Glutamatergic neuron (in vitro differentiated cells): ENCODE measurements at regions not wholly inside any gene's neighbourhood (a gene's known extent, or its start where the extent isn't known, plus 50 kb on each side); places are given as distances from the start of the nearest gene placed in this dataset.

ENCODE experiments used
- DNase-seq: peaks from one replicate; pipeline ENCODE4 v3.0.0; 2022
- H3K27ac Mint-ChIP-seq: one replicate; pipeline ENCODE4 v1.8.0; 2020; ENCODE audit warnings: mild to moderate bottlenecking, mixed read lengths, inconsistent platforms; ENCODE audit not compliant: unreplicated experiment
- H3K27me3 Mint-ChIP-seq: one replicate; pipeline ENCODE4 v1.8.0; 2020; ENCODE audit warnings: mild to moderate bottlenecking, moderate library complexity, mixed read lengths, inconsistent platforms; ENCODE audit not compliant: unreplicated experiment
- H3K36me3 Mint-ChIP-seq: one replicate; pipeline ENCODE4 v1.8.0; 2020; ENCODE audit warnings: mild to moderate bottlenecking, mixed read lengths, inconsistent platforms; ENCODE audit not compliant: unreplicated experiment
- H3K4me1 Mint-ChIP-seq: one replicate; pipeline ENCODE4 v1.8.0; 2020; ENCODE audit warnings: mild to moderate bottlenecking, low read depth, mixed read lengths, inconsistent platforms; ENCODE audit not compliant: unreplicated experiment
- H3K4me3 Mint-ChIP-seq: one replicate; pipeline ENCODE4 v1.8.0; 2020; ENCODE audit warnings: mild to moderate bottlenecking, mixed read lengths, inconsistent platforms; ENCODE audit not compliant: unreplicated experiment
- H3K9me3 Mint-ChIP-seq: one replicate; pipeline ENCODE4 v1.8.0; 2020; ENCODE audit warnings: mild to moderate bottlenecking, moderate library complexity, mixed read lengths, inconsistent platforms; ENCODE audit not compliant: unreplicated experiment
- CTCF ChIP-seq: fragments of 200-600 bp; sonication (generic); IDR thresholded peaks from one replicate; pipeline ENCODE4 v1.5.0; 2021; ENCODE audit not compliant: partially characterized antibody, unreplicated experiment

- Mint-ChIP-seq H3K4me1 (no peaks in the 10 kb centered on the region), H3K36me3 (no peaks in the 10 kb centered on the region), H3K4me3 (no peak overlapping the region), H3K9me3 (no peaks in the 10 kb centered on the region), H3K27me3 (no peaks in the 10 kb centered on the region), H3K27ac (no peak overlapping the region)
- no peak for DNase-seq
- TF ChIP-seq CTCF: no peak
Observed at GRCh38 chr6:49264496-49264895, 198.6 kb downstream of the MMUT start.

- no peak for TF ChIP-seq CTCF
- Mint-ChIP-seq H3K4me3 (no peak overlapping the region), H3K27ac (no peak overlapping the region), H3K27me3 (peaks cover 3% of the 10 kb centered on the region), H3K36me3 (no peaks in the 10 kb centered on the region), H3K4me1 (peaks cover 8% of the 10 kb centered on the region), H3K9me3 (peaks cover 2% of the 10 kb centered on the region)
- DNase-seq: no peak
Observed at GRCh38 chr6:49257549-49257948, 205.5 kb downstream of the MMUT start.

GRCh38 chr6:49255335-49255734 lies 207.7 kb downstream of the MMUT start:
- H3K9me3 Mint-ChIP-seq: peaks cover 2% of the 10 kb centered on the region
- TF ChIP-seq CTCF: no peak
- peak overlapping the region; percentile 8 for H3K27ac Mint-ChIP-seq
- no peak overlapping the region for H3K4me3 Mint-ChIP-seq
- H3K4me1 Mint-ChIP-seq: peaks cover 8% of the 10 kb centered on the region
- H3K36me3 Mint-ChIP-seq: no peaks in the 10 kb centered on the region
- peaks cover 3% of the 10 kb centered on the region for H3K27me3 Mint-ChIP-seq
- DNase-seq: no peak

- no peak overlapping the region for H3K4me3 Mint-ChIP-seq
- peaks cover 6% of the 10 kb centered on the region for H3K4me1 Mint-ChIP-seq
- DNase-seq: no peak
- no peak for TF ChIP-seq CTCF
- H3K27me3 Mint-ChIP-seq: peaks cover 3% of the 10 kb centered on the region
- no peak overlapping the region for H3K27ac Mint-ChIP-seq
- peaks cover 2% of the 10 kb centered on the region for H3K9me3 Mint-ChIP-seq
- no peaks in the 10 kb centered on the region for H3K36me3 Mint-ChIP-seq
Observed at GRCh38 chr6:49252901-49253300, 210.2 kb downstream of the MMUT start.

- Mint-ChIP-seq H3K27me3 (no peaks in the 10 kb centered on the region), H3K4me1 (no peaks in the 10 kb centered on the region), H3K4me3 (no peak overlapping the region), H3K36me3 (peaks cover 13% of the 10 kb centered on the region), H3K27ac (no peak overlapping the region), H3K9me3 (peaks cover 7% of the 10 kb centered on the region)
- no peak for DNase-seq
- no peak for TF ChIP-seq CTCF
Observed at GRCh38 chr6:49233483-49233882, 229.6 kb downstream of the MMUT start.
